Fibroblast of the aortic adventitia (primary cell): ENCODE measurements at regions not wholly inside any gene's neighbourhood (a gene's known extent, or its start where the extent isn't known, plus 50 kb on each side); places are given as distances from the start of the nearest gene placed in this dataset.

Source experiments
- DNase-seq: peaks from one replicate; pipeline ENCODE4 v3.0.0-alpha.2; 2010; ENCODE audit warnings: low read depth
- H3K4me3 ChIP-seq: 2 replicates; pipeline ENCODE4 v1.5.1; 2011; ENCODE audit warnings: low read depth, mild to moderate bottlenecking, control low read depth, low read length, moderate library complexity
- CTCF ChIP-seq: IDR thresholded peaks from 2 replicates; pipeline ENCODE4 v1.5.1; 2011; ENCODE audit warnings: mild to moderate bottlenecking, low read length, control low read depth, inconsistent platforms; ENCODE audit not compliant: insufficient read depth

DNA sequence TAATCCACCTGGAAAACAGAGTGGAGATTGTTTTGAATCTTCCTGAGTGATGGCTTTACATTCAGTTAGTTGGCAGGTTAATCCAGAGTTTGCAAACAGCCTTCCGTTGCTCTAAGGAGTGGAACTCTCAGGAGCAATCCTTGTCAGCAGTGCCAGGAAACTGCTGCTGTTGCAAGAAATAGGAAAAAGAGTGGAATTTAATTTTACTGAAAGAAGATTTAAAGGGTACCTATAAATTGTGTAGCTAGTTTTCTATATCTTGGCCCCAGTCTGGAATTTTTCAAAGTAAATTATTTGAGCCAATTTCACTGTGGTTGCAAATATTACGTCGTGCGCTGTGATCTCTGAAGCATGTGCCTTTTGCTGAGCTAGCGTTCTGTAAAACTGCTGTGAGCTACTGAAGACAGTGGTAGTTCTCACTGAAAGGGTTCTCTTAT lies 55.5 kb upstream of the SLC5A12 start:
- peak; percentile 19 for DNase-seq
- no peak overlapping the region for H3K4me3 ChIP-seq
- no peak for TF ChIP-seq CTCF

DNA sequence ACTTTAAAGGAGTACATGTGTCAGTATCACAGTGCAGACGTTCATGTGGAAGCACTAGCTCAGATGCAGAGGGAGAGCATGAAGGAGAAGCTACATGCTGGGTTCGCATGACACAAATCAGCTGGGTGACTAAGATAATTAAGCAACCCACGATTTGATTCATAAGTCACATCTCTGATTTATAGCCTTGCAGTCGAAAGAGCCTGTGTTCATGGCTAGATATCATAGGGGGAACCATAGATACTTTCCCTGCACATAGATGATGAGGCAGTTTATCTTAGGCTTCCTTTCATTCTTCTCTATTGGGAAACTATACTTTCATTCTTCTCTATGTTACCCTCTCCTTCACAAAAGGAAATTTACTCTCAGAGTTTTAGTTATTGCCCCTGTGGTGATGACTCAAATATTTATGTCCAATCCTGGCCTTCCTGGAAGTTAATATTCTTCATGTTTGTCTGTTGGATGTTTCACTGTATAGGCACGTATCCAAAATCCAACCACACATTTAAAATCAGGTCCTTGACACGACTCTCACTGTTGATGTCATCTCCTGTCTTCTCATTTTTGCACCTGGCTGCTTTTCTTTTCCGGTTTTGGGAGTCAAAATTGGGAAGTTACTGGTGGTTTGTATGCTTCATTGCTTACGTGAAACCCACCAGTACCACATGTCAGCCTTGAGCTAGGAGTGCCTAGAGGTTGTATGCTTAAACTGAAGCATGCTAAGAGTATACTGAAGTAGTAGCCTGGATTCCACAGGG lies 56.3 kb upstream of the SLC5A12 start:
- DNase-seq = peak; percentile 62
- TF ChIP-seq CTCF = no peak
- no peak overlapping the region for H3K4me3 ChIP-seq

DNA sequence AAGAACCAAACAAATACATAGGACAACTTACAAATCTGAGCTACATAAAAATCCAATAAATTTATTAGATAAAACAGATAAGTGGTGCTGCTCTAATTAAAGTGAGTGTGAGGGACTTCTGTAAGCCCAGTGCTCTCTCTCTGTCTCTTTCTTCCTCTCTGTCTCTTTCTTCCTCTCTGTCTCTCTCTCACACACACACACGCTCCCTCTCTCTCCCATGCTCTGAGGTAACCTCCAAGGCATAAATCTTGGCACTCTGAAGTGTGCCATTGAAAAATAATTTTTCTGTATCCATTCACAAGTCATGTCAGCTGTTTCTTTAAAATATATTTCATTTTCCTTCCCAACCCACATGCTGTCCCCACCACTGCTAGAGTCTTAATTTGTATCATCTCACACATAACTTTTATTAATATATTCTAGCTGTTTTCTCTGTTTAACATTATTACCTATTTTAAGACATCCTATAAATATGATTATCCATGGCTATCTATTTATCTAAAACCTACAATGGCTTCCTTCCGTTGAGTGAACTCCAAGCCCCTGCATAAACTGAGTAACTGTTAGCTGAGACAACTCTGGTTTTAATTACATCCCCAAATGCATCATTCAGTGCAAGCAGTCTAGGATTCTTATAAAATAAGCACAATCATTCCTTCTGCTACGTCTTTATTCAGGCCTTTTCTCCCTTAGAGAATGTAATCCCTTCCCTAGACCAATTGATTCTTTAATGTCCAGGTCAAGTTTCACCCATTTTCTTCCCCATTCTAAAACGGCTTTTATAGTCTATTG lies 57.4 kb upstream of the SLC5A12 start:
- DNase-seq = no peak
- TF ChIP-seq CTCF = no peak
- no peak overlapping the region for H3K4me3 ChIP-seq

GRCh38 chr11:26780376-26781085 lies 58.7 kb upstream of the SLC5A12 start:
- H3K4me3 ChIP-seq = no peak overlapping the region
- TF ChIP-seq CTCF = no peak
- DNase-seq = no peak

- no peak for TF ChIP-seq CTCF
- DNase-seq = no peak
Measured at GRCh38 chr11:26782220-26782965, 60.5 kb upstream of the SLC5A12 start.

DNA sequence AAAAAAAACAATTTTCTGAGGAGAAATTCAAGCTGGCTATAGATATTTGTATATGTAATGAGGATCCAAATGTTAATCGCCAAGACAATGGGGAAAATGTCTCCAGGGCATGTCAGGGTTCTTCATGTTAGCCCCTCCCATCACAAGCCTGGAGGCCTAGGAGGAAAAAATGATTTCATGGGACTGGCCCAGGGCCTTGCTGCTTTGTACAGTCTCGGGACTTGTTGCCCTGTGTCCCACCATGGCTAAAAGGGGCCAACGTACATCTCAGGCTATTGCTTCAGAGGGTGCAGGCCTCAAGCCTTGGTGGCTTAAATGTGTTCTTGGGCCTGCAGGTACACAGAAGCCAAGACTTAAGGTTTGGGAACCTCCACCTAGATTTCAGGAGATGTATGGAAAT lies 62.1 kb upstream of the SLC5A12 start:
- no peak for TF ChIP-seq CTCF
- DNase-seq = no peak
- no peak overlapping the region for H3K4me3 ChIP-seq

More at GRCh38 chr11:26782220-26782965, 60.5 kb upstream of the SLC5A12 start:
- H3K4me3 ChIP-seq = no peak overlapping the region
